GM21423 (cell line): ENCODE measurements at regions not wholly inside any gene's neighbourhood (a gene's known extent, or its start where the extent isn't known, plus 50 kb on each side); places are given as distances from the start of the nearest gene placed in this dataset.
"Not testable (repeated sequence)": the region's sequence is repeated elsewhere in the genome, so short reads cannot be mapped to it uniquely, and the experiment has no call there.

Experiments used
- ATAC-seq: cut with Tn5 transposase; IDR thresholded peaks from one replicate; pipeline ENCODE4 v1.9.1; 2021; ENCODE audit warnings: mild to moderate bottlenecking, moderate library complexity; ENCODE audit not compliant: unreplicated experiment

DNA sequence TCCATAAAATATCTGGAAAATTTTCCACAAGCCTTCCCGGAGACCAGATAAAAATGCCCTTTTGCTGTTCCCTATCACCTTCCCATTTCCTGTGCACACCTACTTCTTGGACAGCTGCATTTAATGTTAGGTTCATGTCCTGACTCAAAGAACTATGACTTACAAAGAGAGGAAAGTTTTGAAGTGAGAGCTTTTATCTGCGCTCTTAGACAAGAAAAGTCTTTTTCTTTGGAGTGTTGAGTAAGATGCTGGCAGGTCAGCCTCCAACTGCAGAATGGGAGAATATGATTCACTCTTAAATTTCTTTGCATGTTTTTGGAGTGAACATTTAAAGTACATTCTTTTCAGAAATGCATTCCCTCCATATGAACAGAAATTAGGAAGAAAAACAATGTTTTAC lies 147.3 kb upstream of the DPH6 start:
- ATAC-seq: no peak

DNA sequence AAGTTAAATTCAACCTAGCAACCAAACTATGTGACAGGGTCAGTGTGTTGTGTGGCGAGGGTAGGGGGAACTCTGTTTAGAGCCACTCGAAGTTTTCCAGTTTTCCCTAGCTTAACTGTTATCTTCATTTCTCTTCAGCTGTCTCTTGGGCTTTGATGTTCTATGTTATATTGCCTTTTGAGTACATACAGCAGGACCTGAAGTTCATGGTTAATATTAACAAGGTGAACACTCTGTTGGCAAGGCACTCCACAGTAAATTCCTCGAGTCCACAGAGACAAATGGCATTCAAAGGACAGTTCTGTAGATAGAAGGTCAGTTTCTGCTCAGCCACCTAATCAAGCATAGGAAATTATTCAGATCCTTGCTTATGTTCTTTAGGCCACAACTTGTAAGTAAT lies 147.9 kb upstream of the DPH6 start:
- ATAC-seq: no peak

DNA sequence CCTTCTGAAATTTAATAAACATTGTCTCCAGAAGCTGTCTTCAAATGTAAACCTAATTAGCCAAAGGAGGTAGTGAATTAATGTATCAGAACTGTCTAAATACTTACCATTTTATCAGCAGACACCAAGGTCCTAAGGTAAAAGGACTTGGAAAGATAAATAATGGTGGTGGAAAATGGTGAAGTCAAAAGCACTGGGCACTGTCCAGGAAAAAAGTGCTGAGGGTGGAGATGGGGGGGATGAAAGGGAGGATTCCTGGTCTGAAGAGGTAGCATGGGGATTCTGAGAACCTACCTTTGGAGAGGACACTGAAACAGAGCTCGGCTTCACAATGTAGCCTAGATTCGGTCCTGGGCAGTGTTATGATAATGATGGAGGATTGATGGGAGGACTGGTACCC lies 149.0 kb upstream of the DPH6 start:
- ATAC-seq: no peak

DNA sequence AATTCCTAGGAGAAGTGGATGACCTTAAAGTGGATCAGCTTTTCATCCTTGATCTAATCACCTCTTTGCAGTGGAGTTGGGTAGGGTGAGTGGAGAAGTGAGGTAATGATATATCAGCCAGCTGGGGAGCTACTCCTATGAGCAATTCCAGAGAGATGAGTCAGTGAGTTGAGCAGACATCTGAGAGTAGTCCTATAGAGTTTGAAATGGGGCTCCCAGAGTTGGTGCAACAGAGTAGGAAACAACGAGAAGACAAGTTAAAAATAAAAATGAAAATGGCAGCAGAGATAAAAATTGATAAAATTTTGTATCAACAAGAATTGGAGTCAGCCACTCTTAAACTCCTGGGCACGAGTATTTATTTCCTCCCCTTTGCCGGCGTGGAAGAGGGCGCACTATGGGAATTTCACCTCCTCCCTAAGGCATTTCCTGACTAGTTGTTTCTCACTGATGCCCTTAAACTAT lies 150.8 kb upstream of the DPH6 start:
- no peak for ATAC-seq

DNA sequence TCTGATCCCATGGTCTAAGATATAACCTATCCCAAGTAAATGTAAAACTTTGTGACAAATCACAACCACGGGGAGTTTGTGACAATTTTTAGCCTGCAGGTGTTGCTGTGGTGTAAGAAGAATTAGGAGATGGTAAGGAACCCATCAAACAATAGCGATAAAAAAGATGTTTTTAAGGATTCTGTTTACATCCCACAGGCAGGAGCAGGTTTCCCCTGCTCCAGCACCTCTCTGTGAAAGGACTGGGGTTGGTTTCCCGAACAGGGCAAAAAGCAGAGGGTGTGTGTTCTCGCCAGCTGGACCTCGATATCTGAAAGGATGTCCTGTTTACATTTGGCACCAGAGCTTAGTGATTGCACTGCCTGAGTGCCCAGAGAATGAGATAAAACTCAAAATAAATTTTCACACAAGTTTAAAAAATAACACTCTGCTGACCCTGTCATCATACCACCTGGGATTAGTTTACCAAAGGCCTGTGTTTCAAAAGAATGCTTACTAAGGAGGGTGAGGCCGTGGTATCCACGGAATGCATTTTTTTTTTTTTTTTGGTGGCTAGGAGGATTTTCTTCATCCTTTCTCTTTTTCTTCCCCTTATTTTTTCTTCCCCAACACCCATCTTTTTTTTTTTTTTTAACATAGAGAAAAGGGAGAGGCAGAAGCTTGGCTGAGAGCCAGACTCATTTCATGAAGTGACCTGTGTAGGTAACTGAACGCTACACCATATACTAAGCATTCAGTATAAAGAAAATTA lies 151.8 kb upstream of the DPH6 start:
- no peak for ATAC-seq

DNA sequence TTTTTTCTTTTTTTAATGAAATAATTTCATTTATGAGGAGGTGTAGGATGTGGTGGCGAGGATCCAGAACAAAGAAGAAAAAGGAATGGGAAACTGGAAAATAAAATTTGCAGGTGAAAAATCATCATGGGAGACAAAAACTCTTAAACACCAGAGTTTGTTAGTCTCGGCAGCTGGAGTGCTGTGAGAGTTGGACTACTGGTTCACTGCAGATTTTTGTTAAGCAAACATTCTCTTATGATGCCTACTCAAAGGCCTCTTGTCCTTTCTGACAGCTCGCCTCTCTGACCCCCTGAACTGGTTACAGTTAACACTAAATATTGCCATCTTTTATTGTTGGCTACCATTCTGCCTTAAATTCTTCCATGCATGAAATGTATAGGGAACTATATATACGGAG lies 152.4 kb upstream of the DPH6 start:
- no peak for ATAC-seq

DNA sequence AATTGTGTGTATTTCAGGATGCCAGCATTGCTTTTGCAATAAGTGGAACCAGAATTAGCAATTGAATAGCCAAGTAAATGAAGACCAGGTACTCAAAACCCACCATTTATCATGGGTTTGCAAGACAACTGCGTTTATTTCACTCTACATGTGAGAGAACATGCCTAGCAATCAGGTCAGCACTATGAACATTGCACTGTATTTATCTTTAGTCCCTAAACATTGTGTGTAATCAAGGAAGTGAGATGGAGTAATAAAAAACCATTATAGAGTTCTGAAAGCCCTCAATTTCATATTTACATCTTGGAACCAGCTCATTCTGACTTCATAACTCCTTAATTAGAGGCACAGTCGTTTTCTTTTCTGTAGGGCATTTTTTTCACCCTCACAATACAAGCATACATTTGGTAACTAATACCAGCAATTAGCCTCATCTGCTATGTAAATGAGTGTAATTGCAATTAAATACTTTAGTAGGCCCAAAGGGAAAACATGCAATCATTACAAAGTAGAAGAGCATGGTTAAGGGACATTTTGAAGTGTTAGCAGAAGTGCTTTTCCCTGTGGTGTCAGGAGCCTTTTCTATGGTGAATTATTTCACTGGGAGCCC lies 153.1 kb upstream of the DPH6 start:
- no peak for ATAC-seq

DNA sequence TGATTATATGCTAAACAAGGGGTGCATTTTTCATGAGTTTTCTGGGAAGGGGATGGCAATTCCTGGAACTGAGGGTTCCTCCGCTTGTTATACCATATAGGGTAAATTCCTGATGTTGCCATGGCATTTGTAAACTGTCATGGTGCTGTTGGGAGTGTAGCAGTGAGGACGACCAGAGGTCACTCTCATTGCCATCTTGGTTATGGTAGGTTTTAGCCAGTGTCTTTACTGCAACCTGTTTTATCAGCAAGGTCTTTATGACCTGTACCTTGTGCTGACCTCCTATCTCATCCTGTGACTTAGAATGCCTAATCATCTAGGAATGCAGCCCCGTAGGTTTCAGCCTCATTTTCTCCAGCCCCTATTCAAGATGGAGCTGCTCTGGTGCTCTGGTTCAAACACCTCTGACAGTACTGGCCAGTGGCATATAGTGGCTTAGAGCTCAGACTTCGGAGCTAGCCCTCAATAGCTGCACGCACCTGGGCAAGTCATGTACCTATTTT lies 154.2 kb upstream of the DPH6 start:
- not testable (repeated sequence) for ATAC-seq

DNA sequence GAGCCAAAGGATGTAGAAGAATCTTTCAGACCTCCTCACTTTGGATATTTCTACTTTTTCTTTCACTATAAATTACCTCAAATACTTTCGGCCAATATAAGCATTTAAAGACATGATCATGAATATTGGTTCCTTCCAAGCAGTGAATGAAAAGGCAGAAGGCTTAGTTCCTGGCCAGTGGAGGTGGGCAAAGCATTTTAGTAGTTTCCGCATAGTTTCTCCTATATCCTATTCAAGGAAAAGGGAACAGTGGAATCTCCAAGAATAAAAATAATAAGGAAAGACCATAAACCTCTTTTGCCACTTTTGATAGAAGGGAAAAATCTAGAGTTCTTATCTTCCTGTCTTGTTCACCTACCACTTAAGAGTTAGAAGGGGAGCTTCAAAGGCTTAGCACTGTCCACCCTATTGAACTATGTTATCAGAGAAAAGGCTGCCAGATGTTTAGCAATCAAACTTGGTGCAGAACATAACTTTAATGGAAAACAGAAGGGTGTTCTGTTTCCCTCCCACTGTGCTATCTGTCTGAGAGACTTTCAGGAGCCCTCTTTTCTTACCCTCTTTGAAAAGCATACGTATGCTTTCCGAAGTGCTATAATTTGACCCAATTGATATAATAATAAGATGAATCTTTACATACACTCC lies 155.6 kb upstream of the DPH6 start:
- ATAC-seq: no peak

DNA sequence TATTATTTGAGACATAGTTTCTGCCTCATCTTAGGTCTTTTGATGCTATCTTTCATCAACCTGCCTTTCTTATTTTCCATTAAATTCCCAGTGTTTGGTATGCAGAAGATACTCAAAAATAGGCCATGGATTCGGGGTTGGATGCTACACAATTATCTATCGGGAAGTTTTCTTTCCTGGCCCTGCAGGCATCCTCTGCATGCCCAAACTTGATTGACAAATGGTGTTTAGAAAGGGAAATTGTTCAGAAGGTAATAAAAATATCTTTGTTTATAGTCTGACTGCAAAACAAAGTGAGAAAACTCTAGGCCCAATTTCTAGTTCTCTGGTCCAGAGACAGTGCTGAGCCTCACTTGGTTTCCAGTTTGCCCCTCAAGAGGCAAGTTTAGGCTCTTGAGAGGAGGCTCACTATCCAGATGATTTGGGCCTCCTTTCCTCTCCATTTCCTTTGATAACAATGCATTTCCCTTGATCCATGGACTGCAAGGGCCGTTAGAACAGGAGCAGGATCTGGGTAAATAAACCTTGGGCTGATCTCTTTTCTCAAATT lies 157.1 kb upstream of the DPH6 start:
- no peak for ATAC-seq

DNA sequence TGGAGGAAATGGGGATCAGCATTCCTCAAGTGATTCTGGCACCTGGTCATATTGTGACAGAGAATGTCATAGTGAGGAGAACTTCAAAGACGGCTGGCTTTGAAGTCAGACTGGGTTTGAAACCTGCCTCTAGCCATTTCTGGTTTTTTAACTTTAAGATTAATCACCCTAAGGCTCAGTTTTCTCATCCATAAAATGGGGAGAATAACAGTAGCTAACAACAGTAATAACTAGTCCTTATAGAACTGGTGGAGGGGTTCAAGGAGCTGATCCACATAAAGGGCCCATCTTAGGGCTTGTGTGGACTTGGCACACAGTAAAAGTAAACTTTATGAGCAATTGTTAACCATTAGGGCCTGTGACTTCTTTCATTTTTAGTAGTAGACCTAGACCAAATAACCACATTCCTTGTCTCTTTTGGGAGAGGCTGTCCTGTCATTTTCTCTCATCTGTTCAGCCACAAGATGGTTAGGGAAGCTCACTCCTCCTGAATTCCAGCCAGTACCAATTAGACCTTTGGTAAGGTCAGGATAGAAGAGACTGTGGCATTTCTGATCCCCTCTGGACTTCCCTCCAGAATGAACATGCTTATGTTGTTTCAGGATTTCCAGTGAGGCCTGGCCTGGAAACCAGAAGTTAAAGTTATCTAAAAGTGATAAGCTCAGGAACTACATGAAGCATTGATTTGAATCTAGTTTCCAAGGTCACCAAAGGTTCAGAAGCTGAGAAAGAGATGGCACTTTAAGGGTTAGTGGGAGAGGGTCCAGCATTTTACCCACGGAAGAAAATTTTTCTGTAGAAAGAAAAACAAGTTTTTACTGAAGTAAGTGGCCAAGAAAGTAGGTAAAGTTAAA lies 159.3 kb upstream of the DPH6 start:
- ATAC-seq: no peak

DNA sequence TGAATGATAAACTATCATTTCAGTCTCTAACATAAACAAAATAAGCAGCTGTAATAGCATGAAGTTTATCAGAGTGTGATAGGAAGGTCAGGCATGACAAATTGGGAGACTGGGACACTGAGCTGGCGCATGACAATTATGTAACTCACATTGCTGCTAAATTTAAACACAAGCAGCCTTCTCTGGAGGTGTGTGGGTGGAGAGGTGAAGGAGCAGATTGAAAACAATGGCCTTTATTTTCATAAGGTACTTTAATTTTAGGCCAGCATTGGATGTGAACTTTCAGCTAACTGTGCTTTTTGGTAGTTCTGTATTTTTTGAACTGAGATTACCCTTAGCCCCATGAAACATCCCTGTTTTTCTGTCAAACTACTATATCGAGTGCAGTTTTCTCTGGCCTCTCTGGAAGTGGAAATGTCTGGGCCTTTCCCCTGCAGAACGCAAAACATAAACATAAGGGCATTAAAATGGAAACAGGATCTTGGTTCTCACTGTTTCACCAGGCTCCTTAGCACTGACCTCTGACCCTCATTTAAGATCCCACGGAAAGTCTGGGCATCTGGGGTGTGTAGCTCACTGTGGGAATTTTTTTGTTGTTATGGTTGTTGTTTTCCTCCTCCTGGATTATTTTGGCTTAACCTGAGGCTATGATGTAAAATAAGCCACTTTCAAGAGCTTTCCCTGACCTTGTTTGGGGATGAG lies 160.1 kb upstream of the DPH6 start:
- no peak for ATAC-seq

DNA sequence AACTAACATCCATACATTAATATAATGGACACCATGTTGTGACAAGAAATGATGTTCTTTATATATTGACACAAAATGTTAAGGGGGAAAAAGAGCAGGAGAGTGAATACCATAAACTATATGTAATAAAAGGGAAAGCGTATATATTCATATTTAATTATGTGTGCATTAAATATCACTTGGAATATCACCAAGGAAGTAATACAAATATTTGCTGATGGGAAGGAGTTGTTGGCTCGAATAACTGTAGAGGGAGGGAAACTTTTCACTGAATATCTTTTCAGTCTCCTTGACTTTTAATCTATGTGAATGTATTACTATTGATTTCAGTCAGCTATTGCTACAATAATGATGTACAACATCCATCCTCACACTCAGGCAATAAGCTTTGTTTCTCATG lies 167.0 kb upstream of the DPH6 start:
- no peak for ATAC-seq

DNA sequence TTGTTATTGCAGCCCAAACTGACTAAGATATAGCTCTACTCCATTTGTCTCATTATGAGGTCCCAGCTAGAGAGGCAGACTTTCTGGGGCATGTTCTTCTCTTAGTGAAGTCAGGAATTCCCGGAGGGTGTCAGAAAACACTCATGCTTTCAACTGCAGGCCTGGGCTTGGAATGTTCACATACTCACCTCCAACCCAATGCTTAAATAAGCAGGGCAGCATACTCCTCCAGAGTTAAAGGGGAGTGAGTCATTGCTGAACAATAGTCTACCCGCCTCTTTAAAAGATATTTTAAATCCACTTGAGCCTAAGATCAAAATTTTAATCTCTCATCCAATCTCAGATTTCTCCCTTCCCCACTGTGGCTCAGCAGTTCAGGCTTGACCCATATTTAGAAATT lies 167.8 kb upstream of the DPH6 start:
- ATAC-seq: no peak

DNA sequence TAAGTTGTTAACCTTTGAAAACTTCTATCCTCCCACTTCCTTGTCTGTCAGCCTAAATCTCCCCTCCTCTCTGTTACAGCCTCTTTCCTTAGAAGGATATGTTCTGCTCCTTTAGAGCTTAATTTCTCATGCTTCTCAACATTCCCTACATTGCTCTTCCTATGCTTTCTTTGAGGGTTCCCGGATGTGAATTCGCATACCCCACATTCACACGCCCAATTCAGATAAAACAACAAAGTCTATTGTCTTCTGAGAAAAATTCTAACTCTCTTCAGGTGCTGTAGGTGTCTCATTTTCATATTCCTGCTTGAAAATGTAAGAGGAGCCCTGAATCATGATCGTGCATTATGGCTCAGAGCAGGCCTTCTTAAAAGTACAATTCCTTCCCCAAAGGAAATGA lies 171.8 kb upstream of the DPH6 start:
- ATAC-seq: no peak

DNA sequence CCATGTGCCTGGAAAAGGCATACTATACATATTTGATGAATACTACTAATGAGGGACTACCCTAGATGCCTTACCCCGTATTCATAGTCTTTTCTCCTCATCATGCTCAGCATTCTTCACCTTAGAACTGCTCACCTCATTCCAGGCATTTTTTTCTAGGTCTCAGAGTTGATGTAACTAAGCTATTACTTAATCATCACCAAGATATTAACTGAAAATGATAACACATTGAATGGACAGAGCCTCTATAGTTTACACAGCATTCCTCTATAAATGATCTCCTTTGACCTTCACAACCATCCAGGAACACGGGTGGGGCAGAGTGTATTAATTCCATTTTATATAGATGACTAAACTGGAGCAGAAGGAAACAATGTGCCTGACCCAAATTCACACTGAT lies 174.1 kb upstream of the DPH6 start:
- ATAC-seq: no peak

DNA sequence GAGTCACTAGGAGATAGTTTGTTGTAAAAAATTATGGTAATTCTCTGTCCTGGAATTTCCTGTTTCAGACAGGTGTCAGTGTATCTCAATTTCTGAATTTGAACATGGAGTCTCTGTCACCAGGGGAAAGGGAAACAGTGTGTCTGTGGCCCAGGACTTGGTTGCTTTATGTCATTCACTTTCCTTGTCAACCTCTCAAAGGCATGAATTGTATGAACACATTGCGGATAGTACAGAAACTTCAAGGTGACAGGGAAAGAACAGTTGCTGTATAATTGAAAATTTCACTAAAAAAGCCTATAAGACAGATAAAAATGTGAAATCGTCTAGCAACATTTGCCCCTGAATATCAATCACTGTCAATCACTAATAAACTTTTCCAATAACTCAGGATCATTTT lies 175.0 kb upstream of the DPH6 start:
- ATAC-seq: no peak

DNA sequence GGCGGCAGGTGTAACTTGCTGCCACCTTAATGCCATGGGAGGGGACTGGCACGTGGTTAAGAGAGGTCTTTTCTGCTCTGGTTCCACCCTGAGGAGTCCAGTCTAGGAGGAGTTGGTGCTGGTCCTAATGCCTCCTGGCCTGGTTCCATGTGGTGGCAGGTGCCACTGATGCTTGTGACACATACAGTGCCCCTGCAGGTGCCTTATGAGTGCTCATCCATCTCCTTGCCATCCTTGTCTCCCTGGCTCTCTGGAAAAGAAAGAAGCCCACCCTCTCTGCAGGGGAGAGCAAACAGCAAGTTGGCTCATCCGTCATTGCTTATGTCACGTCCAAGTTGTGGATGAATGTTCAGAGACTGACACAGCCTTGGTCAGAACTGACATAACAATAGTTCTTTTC lies 175.8 kb upstream of the DPH6 start:
- ATAC-seq: no peak

DNA sequence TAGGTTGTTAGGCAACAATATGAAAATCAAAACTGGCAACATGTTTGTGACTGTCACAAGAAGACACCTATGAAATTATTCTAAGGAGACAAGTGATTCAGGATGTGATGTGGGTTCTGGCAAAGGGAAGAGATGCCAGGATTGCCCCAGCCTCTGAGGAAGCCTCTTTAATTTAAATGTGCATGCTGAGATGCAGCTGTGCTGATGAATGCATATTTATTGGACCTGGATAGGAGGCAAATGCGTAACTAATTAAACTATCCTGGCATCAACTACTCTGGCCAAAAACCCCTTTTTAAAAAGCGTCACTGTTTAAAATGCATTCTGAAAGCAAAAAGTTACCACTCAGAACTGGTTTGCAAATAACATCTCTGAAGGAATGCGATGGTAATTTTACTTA lies 176.5 kb upstream of the DPH6 start:
- no peak for ATAC-seq

DNA sequence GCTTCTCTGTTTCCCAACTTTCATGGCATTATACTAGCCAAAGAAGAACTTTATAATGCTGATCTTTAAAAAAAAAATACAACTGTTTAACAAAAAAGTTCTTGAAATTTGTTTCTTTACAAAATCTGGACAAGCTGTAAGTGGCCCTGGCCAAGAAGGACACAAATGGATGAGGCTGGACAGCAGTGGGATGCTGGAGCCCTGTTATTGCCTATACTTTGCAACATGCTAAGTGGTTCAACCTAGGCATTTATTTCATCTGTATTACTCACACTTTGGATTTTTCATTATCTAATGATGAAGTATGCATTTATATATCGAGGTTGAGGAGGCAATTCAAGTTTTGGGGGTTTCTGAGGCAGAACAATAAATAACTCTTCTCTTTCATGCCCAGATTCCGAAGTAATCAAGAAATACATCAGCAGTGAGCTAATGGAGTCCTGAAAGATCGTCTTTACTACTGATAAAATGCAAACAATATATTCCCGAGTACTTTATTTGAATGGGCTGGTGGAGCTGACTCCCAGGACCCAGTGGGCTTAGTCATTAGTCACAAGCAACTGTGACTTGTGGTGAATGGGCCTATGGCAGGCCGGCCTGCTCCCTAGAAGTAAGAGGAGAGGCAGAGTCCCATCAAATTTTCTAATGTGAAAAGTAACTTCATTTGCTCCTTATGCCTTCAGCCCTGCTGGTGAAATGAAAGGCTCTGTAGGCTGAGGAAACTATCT lies 177.3 kb upstream of the DPH6 start:
- no peak for ATAC-seq
